Epithelial cell of proximal tubule (primary cell): ENCODE measurements at regions not wholly inside any gene's neighbourhood (a gene's known extent, or its start where the extent isn't known, plus 50 kb on each side); places are given as distances from the start of the nearest gene placed in this dataset.

ENCODE experiments used
- DNase-seq: peaks from one replicate; pipeline ENCODE4 v3.0.0-alpha.2; 2011; ENCODE audit warnings: low read depth
- H3K4me3 ChIP-seq: 2 replicates; pipeline ENCODE4 v1.5.1; 2011; ENCODE audit warnings: low read depth, mild to moderate bottlenecking, low read length
- CTCF ChIP-seq: conservative IDR thresholded peaks from 2 replicates; pipeline ENCODE4 v1.5.1; 2012; ENCODE audit warnings: low read depth, mild to moderate bottlenecking, low read length

GRCh38 chr19:32023564-32023832 lies 321.9 kb upstream of the ZNF507 start:
- no peak for TF ChIP-seq CTCF
- DNase-seq: no peak
- H3K4me3 ChIP-seq: no peak overlapping the region

GRCh38 chr19:32029235-32029634 lies 316.2 kb upstream of the ZNF507 start:
- no peak overlapping the region for H3K4me3 ChIP-seq
- TF ChIP-seq CTCF: no peak
- DNase-seq: no peak

- no peak for TF ChIP-seq CTCF
- no peak for DNase-seq
- no peak overlapping the region for H3K4me3 ChIP-seq
Measured at GRCh38 chr19:32032561-32032960, 312.8 kb upstream of the ZNF507 start.

GRCh38 chr19:32035626-32036025 lies 309.8 kb upstream of the ZNF507 start:
- no peak for DNase-seq
- TF ChIP-seq CTCF: no peak
- H3K4me3 ChIP-seq: no peak overlapping the region

- no peak overlapping the region for H3K4me3 ChIP-seq
- TF ChIP-seq CTCF: no peak
- DNase-seq: no peak
Measured at GRCh38 chr19:32038021-32038920, 307.1 kb upstream of the ZNF507 start.

GRCh38 chr19:32038961-32039360 lies 306.4 kb upstream of the ZNF507 start:
- TF ChIP-seq CTCF: no peak
- no peak overlapping the region for H3K4me3 ChIP-seq
- DNase-seq: no peak

- H3K4me3 ChIP-seq: no peak overlapping the region
- no peak for TF ChIP-seq CTCF
Measured at GRCh38 chr19:32039440-32039839, 306.0 kb upstream of the ZNF507 start.

More at GRCh38 chr19:32039440-32039839, 306.0 kb upstream of the ZNF507 start:
- no peak for DNase-seq
